Hepatocyte (in vitro differentiated cells): ENCODE measurements at regions not wholly inside any gene's neighbourhood (a gene's known extent, or its start where the extent isn't known, plus 50 kb on each side); places are given as distances from the start of the nearest gene placed in this dataset.
"Not testable (repeated sequence)": the region's sequence is repeated elsewhere in the genome, so short reads cannot be mapped to it uniquely, and the experiment has no call there.

Experiments used
- EZH2 ChIP-seq: fragments of 200-600 bp; sonication (generic); IDR thresholded peaks from 2 replicates; pipeline ENCODE4 v1.6.1; 2016; ENCODE audit warnings: antibody characterized with exemption, mild to moderate bottlenecking, borderline replicate concordance
- EZH2phosphoT487 ChIP-seq: fragments of 200-600 bp; sonication (generic); IDR thresholded peaks from one replicate; pipeline ENCODE4 v1.6.1; 2018; ENCODE audit warnings: antibody characterized with exemption, mild to moderate bottlenecking, low read depth, moderate library complexity; ENCODE audit not compliant: unreplicated experiment, severe bottlenecking
- TF ChIP-seq, protein P1 (sequence below): fragments of 200-600 bp; sonication (generic); IDR thresholded peaks from 2 replicates; pipeline ENCODE4 v1.5.1; 2016; ENCODE audit warnings: antibody characterized with exemption, mild to moderate bottlenecking; ENCODE audit not compliant: poor library complexity

DNA sequence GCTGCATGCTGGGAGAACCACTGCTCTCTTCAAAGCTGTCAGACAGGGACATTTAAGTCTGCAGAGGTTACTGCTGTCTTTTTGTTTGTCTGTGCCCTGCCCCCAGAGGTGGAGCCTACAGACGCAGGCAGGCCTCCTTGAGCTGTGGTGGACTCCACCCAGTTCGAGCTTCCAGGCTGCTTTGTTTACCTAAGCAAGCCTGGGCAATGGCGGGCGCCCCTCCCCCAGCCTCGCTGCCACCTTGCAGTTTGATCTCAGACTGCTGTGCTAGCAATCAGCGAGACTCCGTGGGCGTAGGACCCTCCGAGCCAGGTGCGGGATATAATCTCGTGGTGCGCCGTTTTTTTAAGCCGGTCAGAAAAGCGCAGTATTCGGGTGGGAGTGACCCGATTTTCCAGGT is 234.9 kb upstream of the THUMPD2 start:
- TF ChIP-seq, protein P1, sequence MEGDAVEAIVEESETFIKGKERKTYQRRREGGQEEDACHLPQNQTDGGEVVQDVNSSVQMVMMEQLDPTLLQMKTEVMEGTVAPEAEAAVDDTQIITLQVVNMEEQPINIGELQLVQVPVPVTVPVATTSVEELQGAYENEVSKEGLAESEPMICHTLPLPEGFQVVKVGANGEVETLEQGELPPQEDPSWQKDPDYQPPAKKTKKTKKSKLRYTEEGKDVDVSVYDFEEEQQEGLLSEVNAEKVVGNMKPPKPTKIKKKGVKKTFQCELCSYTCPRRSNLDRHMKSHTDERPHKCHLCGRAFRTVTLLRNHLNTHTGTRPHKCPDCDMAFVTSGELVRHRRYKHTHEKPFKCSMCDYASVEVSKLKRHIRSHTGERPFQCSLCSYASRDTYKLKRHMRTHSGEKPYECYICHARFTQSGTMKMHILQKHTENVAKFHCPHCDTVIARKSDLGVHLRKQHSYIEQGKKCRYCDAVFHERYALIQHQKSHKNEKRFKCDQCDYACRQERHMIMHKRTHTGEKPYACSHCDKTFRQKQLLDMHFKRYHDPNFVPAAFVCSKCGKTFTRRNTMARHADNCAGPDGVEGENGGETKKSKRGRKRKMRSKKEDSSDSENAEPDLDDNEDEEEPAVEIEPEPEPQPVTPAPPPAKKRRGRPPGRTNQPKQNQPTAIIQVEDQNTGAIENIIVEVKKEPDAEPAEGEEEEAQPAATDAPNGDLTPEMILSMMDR = not testable (repeated sequence)
- not testable (repeated sequence) for TF ChIP-seq EZH2, EZH2phosphoT487
